Ovary (tissue), 7 donors: ENCODE measurements at regions not wholly inside any gene's neighbourhood (a gene's known extent, or its start where the extent isn't known, plus 50 kb on each side); places are given as distances from the start of the nearest gene placed in this dataset.
"Not testable (repeated sequence)": the region's sequence is repeated elsewhere in the genome, so short reads cannot be mapped to it uniquely, and the experiment has no call there.

ENCODE experiments used
- DNase-seq, 5 donors: peaks; one replicate each; pipeline ENCODE4 v3.0.0-alpha.2; 2019 to 2020
- H3K27ac ChIP-seq, 2 donors: fragments of 200-600 bp; one replicate each; pipeline versions ENCODE4 v1.5.1 to v1.8.0; 2019 to 2022
- H3K27me3 ChIP-seq: fragments of 200-600 bp; one replicate; pipeline ENCODE4 v1.8.0; 2022
- H3K36me3 ChIP-seq: fragments of 200-600 bp; sonication (generic); one replicate; pipeline ENCODE4 v1.5.1; 2019
- H3K4me1 ChIP-seq: one replicate; pipeline ENCODE4 v1.8.1; 2013; ENCODE audit warnings: mild to moderate bottlenecking, moderate library complexity; ENCODE audit not compliant: insufficient read depth
- H3K4me3 ChIP-seq: fragments of 200-600 bp; sonication (generic); one replicate; pipeline ENCODE4 v1.5.1; 2017
- H3K9me3 ChIP-seq, 2 donors: fragments of 200-600 bp in 1 of 2; sonication (generic) in 1 of 2; one replicate each; pipeline versions ENCODE4 v1.5.1 to v1.8.1; 2013 to 2019; ENCODE audit warnings: mild to moderate bottlenecking in 1 of 2, moderate library complexity in 1 of 2
- EP300 ChIP-seq: sonication (generic); formaldehyde crosslinking; IDR thresholded peaks from one replicate; pipeline ENCODE4 v1.6.1; 2017; ENCODE audit warnings: antibody characterized with exemption
- POLR2A ChIP-seq: fragments of 450-650 bp; IDR thresholded peaks from one replicate; pipeline ENCODE4 v1.6.1; 2017; ENCODE audit warnings: antibody characterized with exemption, mild to moderate bottlenecking, moderate library complexity
- WGBS, 3 donors: extraction: QIAGEN DNeasy Blood & Tissue Kit in 1 of 3; methylation state at CpG; one replicate each; pipeline versions ENCODE4 v1.1.5 to v1.1.7; 2013 to 2017; 5-methylcytosine and 5-hydroxymethylcytosine counted together
- intact Hi-C, 4 donors: fragments of 100-400 bp; cut with DNase I; formaldehyde crosslinking; loops; one replicate each; pipeline versions ENCODE4 v1.11.0 to v1.15.1; 2022 to 2023
- TF ChIP-seq, protein P1 (sequence below), 3 donors: fragments of 450-650 bp in 2 of 3; fragments of 200-600 bp in 1 of 3; IDR thresholded peaks; one replicate each; pipeline versions ENCODE4 v1.5.1 to v1.8.0; 2016 to 2022; ENCODE audit warnings: antibody characterized with exemption in 3 of 3, mild to moderate bottlenecking in 1 of 3
- donor health status: DM: no; HTN: no; CAD: no; lungs with moderate emphysema.
- donor health status: DM: no; HTN: no; CAD: no.
- donor health status: Bipolar disorder and iron deficiency.
- donor health status: DM: no; HTN: no; CAD: no.
- donor health status: DM: yes; HTN: yes; CAD: no.

DNA sequence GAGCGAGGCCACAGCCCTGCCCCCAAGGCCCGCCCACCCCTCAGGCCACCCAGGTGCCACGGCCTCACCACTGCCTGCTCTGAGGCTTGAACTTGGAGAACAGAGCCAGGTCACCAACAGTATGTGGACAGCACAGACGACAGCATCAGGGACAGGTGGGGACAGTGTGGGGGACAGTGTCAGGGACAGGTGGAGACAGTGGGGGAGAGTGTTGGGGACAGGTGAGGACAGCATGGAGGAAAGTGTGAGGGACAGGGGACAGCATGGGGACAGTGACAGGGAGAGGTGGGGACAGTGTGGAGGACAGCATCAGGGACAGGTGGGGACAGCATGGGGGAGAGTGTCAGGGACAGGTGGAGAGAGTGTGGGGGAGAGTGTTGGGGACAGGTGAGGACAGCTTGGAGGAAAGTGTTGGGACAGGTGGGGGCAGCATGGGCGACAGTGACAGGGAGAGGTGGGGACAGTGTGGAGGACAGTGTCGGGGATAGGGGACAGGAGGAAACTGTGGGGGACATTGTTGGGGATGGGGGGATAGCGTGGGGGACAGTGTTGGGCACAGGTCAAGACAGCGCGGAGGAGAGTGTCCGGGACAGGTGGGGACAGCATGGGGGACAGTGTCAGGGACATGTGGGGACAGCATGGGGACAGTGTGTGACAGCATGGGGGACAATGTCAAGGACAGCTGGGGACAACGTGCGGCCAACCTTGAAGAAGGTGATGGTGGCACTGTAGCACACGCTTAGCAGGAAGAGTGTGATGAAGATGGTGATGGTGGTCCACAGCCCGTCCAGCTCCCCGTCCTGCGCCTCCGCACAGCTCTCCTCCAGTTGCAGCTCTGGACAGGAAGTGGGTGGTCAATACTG is 114.9 kb downstream of the TMEM121 start:
- no peak for TF ChIP-seq POLR2A
- no peak for TF ChIP-seq EP300
- TF ChIP-seq, protein P1, sequence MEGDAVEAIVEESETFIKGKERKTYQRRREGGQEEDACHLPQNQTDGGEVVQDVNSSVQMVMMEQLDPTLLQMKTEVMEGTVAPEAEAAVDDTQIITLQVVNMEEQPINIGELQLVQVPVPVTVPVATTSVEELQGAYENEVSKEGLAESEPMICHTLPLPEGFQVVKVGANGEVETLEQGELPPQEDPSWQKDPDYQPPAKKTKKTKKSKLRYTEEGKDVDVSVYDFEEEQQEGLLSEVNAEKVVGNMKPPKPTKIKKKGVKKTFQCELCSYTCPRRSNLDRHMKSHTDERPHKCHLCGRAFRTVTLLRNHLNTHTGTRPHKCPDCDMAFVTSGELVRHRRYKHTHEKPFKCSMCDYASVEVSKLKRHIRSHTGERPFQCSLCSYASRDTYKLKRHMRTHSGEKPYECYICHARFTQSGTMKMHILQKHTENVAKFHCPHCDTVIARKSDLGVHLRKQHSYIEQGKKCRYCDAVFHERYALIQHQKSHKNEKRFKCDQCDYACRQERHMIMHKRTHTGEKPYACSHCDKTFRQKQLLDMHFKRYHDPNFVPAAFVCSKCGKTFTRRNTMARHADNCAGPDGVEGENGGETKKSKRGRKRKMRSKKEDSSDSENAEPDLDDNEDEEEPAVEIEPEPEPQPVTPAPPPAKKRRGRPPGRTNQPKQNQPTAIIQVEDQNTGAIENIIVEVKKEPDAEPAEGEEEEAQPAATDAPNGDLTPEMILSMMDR (IDR thresholded peaks at IDR 0.05), result no peak
- intact Hi-C loops, result no loop called here
- no peak for DNase-seq
- WGBS, 3 donors, result 81 to 86% (median 82%) methylated on average over 13 to 17 of the region's 17 CpGs
- no peak overlapping the region for H3K4me3 ChIP-seq
- H3K4me1 ChIP-seq, result no peaks in the 10 kb centered on the region
- H3K27ac ChIP-seq, result no peak overlapping the region
- no peaks in the 10 kb centered on the region for H3K27me3 ChIP-seq
- H3K36me3 ChIP-seq, result no peaks in the 10 kb centered on the region
- H3K9me3 ChIP-seq, result no peaks in the 10 kb centered on the region

DNA sequence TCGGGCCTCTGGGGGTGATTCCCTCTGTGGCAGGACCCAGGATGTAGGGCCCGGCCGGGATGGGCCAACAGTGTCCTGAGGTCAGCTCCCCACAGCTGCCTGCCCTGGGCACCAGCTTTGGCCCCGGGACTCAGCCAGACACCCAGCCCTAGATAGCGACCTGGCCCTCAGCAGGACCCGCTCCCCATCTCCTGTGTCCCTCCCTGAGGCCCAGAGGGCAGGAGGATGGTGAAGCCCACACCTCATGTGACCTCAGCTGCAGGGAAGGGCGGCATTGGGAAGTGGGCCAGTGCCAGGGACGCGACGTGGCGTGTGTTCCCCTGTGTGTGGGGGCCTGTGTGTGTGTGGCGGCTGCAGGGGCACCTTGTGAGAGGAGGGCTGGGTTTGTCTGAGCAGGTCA is 115.6 kb downstream of the TMEM121 start:
- H3K9me3 ChIP-seq, H3K36me3 ChIP-seq, H3K27me3 ChIP-seq, H3K4me1 ChIP-seq, DNase-seq, H3K27ac ChIP-seq, intact Hi-C loops, H3K4me3 ChIP-seq: not testable (repeated sequence)
- WGBS, 3 donors, result 82 to 88% (median 85%) methylated on average over 5 to 12 of the region's 12 CpGs

DNA sequence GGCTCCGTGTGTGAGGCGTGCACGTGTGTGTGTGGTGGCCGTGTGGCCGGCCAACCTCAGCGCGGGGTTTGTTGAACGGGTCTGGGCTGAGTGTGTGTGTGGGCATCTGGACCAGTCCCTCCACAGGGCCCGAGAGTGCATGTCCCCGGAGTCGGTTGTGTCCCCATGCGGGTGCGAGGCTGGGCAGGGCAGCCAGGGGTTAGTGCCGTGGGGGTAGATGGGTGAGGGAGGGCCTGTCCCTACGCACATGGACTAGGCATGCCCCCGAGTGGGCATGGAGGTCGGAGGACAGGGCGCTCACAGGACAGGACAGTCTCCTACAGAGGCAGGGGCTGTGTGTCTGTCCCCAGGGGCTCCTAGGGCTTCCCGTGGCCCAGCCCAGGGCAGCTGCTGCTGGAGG is 116.1 kb downstream of the TMEM121 start:
- H3K9me3 ChIP-seq, H3K4me3 ChIP-seq, H3K36me3 ChIP-seq, H3K4me1 ChIP-seq, DNase-seq, intact Hi-C loops, H3K27ac ChIP-seq, H3K27me3 ChIP-seq: not testable (repeated sequence)
- 85% methylated on average over 10 to 11 of the region's 19 CpGs; no CpG with 5 or more reads in 1 of the 3 donors for WGBS, 3 donors

DNA sequence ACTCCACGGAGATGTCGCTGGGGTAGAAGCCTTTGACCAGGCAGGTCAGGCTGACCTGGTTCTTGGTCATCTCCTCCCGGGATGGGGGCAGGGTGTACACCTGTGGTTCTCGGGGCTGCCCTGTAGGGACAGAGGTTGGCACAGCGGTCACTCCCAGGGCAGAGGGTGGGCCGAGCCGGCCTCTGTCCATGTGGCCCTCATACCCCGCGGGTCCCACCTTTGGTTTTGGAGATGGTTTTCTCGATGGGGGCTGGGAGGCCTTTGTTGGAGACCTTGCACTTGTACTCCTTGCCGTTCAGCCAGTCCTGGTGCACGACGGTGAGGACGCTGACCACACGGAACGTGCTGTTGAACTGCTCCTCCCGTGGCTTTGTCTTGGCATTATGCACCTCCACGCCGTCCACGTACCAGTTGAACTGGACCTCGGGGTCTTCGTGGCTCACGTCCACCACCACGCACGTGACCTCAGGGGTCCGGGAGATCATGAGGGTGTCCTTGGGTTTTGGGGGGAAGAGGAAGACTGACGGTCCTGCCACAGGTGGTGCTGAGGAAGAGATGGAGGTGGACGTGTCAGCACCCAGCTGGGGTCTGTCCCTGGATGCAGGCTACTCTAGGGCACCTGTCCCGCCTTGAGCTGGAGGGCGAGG is 117.1 kb downstream of the TMEM121 start:
- H3K4me1 ChIP-seq, H3K27ac ChIP-seq, H3K4me3 ChIP-seq, H3K27me3 ChIP-seq, intact Hi-C loops, DNase-seq, H3K36me3 ChIP-seq, H3K9me3 ChIP-seq: not testable (repeated sequence)
- WGBS, 3 donors, result 83 to 86% (median 85%) methylated on average over 23 to 30 of the region's 30 CpGs

DNA sequence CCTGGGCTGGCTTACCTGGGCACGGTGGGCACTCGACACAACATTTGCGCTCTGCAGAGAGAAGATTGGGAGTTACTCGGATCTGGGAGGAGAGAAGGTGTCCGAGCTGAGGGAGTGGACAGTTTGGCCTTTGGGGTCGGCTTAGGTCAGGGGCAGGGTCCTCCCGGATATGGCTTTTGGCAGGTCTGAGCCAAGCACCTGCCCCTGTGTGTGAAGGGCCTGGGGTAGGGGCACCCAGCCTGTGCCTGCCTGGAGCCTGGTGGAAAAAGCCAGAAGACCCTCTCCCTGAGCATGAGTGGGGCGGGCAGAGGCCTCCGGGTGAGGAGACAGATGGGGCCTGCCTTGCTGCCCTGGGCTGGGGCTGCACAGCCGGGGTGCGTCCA is 117.7 kb downstream of the TMEM121 start:
- 78 to 92% (median 90%) methylated on average over 10 to 11 of the region's 11 CpGs for WGBS, 3 donors
- H3K9me3 ChIP-seq, H3K27ac ChIP-seq, H3K4me3 ChIP-seq, H3K36me3 ChIP-seq, H3K27me3 ChIP-seq, H3K4me1 ChIP-seq, intact Hi-C loops, DNase-seq: not testable (repeated sequence)

DNA sequence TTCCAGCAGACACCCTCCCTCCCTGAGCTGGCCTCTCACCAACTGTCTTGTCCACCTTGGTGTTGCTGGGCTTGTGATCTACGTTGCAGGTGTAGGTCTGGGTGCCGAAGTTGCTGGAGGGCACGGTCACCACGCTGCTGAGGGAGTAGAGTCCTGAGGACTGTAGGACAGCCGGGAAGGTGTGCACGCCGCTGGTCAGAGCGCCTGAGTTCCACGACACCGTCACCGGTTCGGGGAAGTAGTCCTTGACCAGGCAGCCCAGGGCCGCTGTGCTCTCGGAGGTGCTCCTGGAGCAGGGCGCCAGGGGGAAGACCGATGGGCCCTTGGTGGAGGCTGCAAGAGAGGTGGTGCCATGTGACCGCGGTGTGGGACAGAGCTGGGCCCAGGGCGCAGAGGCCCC is 118.1 kb downstream of the TMEM121 start:
- H3K9me3 ChIP-seq, H3K27ac ChIP-seq, H3K27me3 ChIP-seq, DNase-seq, H3K36me3 ChIP-seq, H3K4me3 ChIP-seq, intact Hi-C loops, H3K4me1 ChIP-seq: not testable (repeated sequence)
- 87 to 90% (median 90%) methylated on average over 16 to 19 of the region's 19 CpGs for WGBS, 3 donors

DNA sequence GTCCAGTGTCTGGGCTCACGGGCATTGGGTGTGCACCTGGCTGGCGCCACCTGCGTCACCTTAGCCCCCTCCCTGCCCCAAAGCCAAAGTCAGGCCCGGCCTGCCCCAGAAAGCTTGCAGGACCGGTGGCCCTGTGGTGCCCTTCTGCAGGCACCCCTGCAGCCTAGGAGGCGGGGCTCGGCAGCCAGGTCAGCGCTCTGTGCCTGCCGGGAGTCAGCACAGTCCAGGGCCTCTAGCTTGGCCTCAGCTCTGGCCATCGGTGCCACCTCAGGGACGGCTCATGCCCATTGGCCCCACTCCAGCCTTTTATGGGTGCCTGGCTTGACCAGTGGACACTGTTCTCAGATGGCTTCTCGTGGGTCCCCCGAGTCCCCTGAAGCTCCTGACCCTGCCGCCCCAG is 118.5 kb downstream of the TMEM121 start:
- H3K4me1 ChIP-seq, intact Hi-C loops, DNase-seq, H3K27ac ChIP-seq, H3K36me3 ChIP-seq, H3K4me3 ChIP-seq, H3K27me3 ChIP-seq, H3K9me3 ChIP-seq: not testable (repeated sequence)
- 84% methylated on average over 8 of the region's 14 CpGs; no CpG with 5 or more reads in 2 of the 3 donors for WGBS, 3 donors

DNA sequence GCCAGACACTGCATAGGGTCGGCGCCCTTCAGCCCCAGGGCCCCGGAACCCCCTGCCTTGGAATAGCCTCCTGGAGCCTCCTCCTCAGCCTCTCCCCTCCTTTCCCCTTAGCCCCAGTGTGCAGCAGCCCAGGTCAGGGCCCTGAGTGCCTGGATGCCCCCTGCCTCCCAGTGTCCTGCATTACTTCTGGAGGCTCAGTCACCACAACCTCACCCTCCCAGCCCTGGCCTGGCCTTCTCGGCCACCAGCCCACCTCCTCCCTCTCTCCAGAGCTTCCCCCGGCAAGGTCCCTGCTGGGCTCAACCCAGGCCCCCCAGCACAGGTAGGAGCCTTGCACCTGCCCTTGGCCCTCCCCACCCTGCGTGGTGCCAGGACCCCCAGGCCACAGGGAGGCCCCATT is 119.0 kb downstream of the TMEM121 start:
- H3K36me3 ChIP-seq, H3K4me3 ChIP-seq, H3K27me3 ChIP-seq, H3K4me1 ChIP-seq, H3K27ac ChIP-seq, H3K9me3 ChIP-seq, DNase-seq, intact Hi-C loops: not testable (repeated sequence)
- WGBS, 3 donors, result no CpG with 5 or more reads among the region's 6 CpGs
